SK-N-MC (cell line): ENCODE measurements at regions not wholly inside any gene's neighbourhood (a gene's known extent, or its start where the extent isn't known, plus 50 kb on each side); places are given as distances from the start of the nearest gene placed in this dataset.

Source experiments
- DNase-seq: peaks from one replicate; pipeline ENCODE4 v3.0.0-alpha.2; 2011; ENCODE audit warnings: low read depth, low spot score
- H3K27ac ChIP-seq: fragments of 200-600 bp; sonication (generic); 2 replicates; pipeline ENCODE4 v1.5.1; 2016; ENCODE audit warnings: mixed run types
- H3K36me3 ChIP-seq: fragments of 200-600 bp; sonication (generic); 2 replicates; pipeline ENCODE4 v1.6.1; 2017; ENCODE audit warnings: antibody characterized with exemption, low read length, mixed read lengths; ENCODE audit not compliant: insufficient read depth
- H3K4me3 ChIP-seq: fragments of 200-600 bp; sonication (generic); 2 replicates; pipeline ENCODE4 v1.5.1; 2016
- H3K9ac ChIP-seq: fragments of 200-600 bp; sonication (generic); 2 replicates; pipeline ENCODE4 v1.8.0; 2017; ENCODE audit warnings: mixed run types, mixed read lengths; ENCODE audit not compliant: insufficient read length
- H3K9me3 ChIP-seq: fragments of 200-600 bp; sonication (generic); 2 replicates; pipeline ENCODE4 v1.6.1; 2017; ENCODE audit warnings: low read depth, mild to moderate bottlenecking, antibody characterized with exemption, low read length, moderate library complexity, mixed read lengths
- EZH2 ChIP-seq: fragments of 200-600 bp; sonication (generic); IDR thresholded peaks from one replicate; pipeline ENCODE4 v1.6.1; 2017; ENCODE audit warnings: antibody characterized with exemption
- FOXP2 ChIP-seq: optimal IDR thresholded peaks from 2 replicates; pipeline ENCODE3; 2011; ENCODE audit warnings: mild to moderate bottlenecking, moderate library complexity; ENCODE audit not compliant: insufficient read depth; ENCODE audit errors: extremely low read length, control extremely low read depth
- POLR2AphosphoS5 ChIP-seq: IDR thresholded peaks from 2 replicates; pipeline ENCODE4 v1.6.1; 2012; ENCODE audit warnings: mild to moderate bottlenecking, low read depth, low read length, borderline replicate concordance

- TF ChIP-seq POLR2AphosphoS5, result no peak
- TF ChIP-seq EZH2, result no peak
- TF ChIP-seq FOXP2, result no peak
- H3K27ac ChIP-seq, result no peak overlapping the region
- H3K4me3 ChIP-seq, result no peak overlapping the region
- no peaks in the 10 kb centered on the region for H3K9me3 ChIP-seq
- no peak overlapping the region for H3K9ac ChIP-seq
- H3K36me3 ChIP-seq, result no peaks in the 10 kb centered on the region
- no peak for DNase-seq
Observed at GRCh38 chr10:130403153-130404075, 267.2 kb downstream of the GLRX3 start.

GRCh38 chr10:130404476-130405055 is 268.4 kb downstream of the GLRX3 start:
- Histone ChIP-seq H3K4me3 (no peak overlapping the region), H3K9me3 (no peaks in the 10 kb centered on the region), H3K27ac (no peak overlapping the region), H3K36me3 (no peaks in the 10 kb centered on the region), H3K9ac (no peak overlapping the region)
- no peak for DNase-seq
- TF ChIP-seq POLR2AphosphoS5 (no peak), EZH2 (no peak), FOXP2 (no peak)

- H3K36me3 ChIP-seq, result no peaks in the 10 kb centered on the region
- H3K4me3 ChIP-seq, result no peak overlapping the region
- H3K9me3 ChIP-seq, result no peaks in the 10 kb centered on the region
- no peak overlapping the region for H3K27ac ChIP-seq
- no peak for DNase-seq
- H3K9ac ChIP-seq, result no peak overlapping the region
- no peak for TF ChIP-seq FOXP2
- no peak for TF ChIP-seq POLR2AphosphoS5
- no peak for TF ChIP-seq EZH2
Observed at GRCh38 chr10:130407052-130407451, 270.9 kb downstream of the GLRX3 start.

- no peaks in the 10 kb centered on the region for H3K36me3 ChIP-seq
- TF ChIP-seq POLR2AphosphoS5, result no peak
- TF ChIP-seq EZH2, result no peak
- TF ChIP-seq FOXP2, result no peak
- H3K9me3 ChIP-seq, result no peaks in the 10 kb centered on the region
Observed at GRCh38 chr10:130409331-130409730, 273.1 kb downstream of the GLRX3 start.

GRCh38 chr10:130409931-130410330 is 273.7 kb downstream of the GLRX3 start:
- Histone ChIP-seq H3K9me3 (no peaks in the 10 kb centered on the region), H3K27ac (no peak overlapping the region), H3K4me3 (no peak overlapping the region), H3K36me3 (no peaks in the 10 kb centered on the region), H3K9ac (no peak overlapping the region)
- DNase-seq, result no peak
- TF ChIP-seq POLR2AphosphoS5 (no peak), EZH2 (no peak), FOXP2 (no peak)

More at GRCh38 chr10:130409331-130409730, 273.1 kb downstream of the GLRX3 start:
- no peak for DNase-seq
- Histone ChIP-seq H3K27ac (no peak overlapping the region), H3K4me3 (no peak overlapping the region), H3K9ac (no peak overlapping the region)

GRCh38 chr10:130411496-130412085 is 275.4 kb downstream of the GLRX3 start:
- no peak for DNase-seq
- Histone ChIP-seq H3K4me3 (no peak overlapping the region), H3K27ac (no peak overlapping the region), H3K36me3 (no peaks in the 10 kb centered on the region), H3K9me3 (no peaks in the 10 kb centered on the region), H3K9ac (no peak overlapping the region)
- TF ChIP-seq EZH2, result no peak
- no peak for TF ChIP-seq FOXP2
- no peak for TF ChIP-seq POLR2AphosphoS5

- no peak overlapping the region for H3K27ac ChIP-seq
Observed at GRCh38 chr10:130412317-130412716, 276.1 kb downstream of the GLRX3 start.

More at GRCh38 chr10:130412317-130412716, 276.1 kb downstream of the GLRX3 start:
- Histone ChIP-seq H3K9me3 (no peaks in the 10 kb centered on the region), H3K36me3 (no peaks in the 10 kb centered on the region), H3K9ac (no peak overlapping the region), H3K4me3 (no peak overlapping the region)
- TF ChIP-seq FOXP2, result no peak
- TF ChIP-seq POLR2AphosphoS5, result no peak
- TF ChIP-seq EZH2, result no peak
- no peak for DNase-seq
